DND-41 (cell line): ENCODE measurements at regions not wholly inside any gene's neighbourhood (a gene's known extent, or its start where the extent isn't known, plus 50 kb on each side); places are given as distances from the start of the nearest gene placed in this dataset.

Experiments
- ATAC-seq: fragments of 200-7000 bp; cut with Tn5 transposase; 3 replicates; pipeline ENCODE4 v1.9.1; 2021; ENCODE audit warnings: low read depth; ENCODE audit not compliant: insufficient read depth
- DNase-seq: peaks from one replicate; pipeline ENCODE4 v3.0.0-alpha.2; 2020
- H2AFZ ChIP-seq: 2 replicates; pipeline ENCODE4 v1.6.0; 2012; ENCODE audit warnings: low read depth, low read length
- H3K27ac ChIP-seq: 2 replicates; pipeline ENCODE4 v1.5.1; 2012; ENCODE audit warnings: low read length, inconsistent platforms
- H3K27me3 ChIP-seq: fragments of 200-600 bp; sonication (generic); 2 replicates; pipeline ENCODE4 v1.6.0; 2012; ENCODE audit warnings: low read length, mild to moderate bottlenecking, inconsistent platforms; ENCODE audit not compliant: insufficient read depth, poor library complexity
- H3K36me3 ChIP-seq: 2 replicates; pipeline ENCODE4 v1.5.1; 2012; ENCODE audit warnings: low read length, inconsistent platforms; ENCODE audit not compliant: insufficient read depth
- H3K4me1 ChIP-seq: 2 replicates; pipeline ENCODE4 v1.5.1; 2012; ENCODE audit warnings: mild to moderate bottlenecking, low read length; ENCODE audit not compliant: insufficient read depth
- H3K4me2 ChIP-seq: 2 replicates; pipeline ENCODE4 v1.6.0; 2012; ENCODE audit warnings: mild to moderate bottlenecking, moderate library complexity, low read length, inconsistent platforms; ENCODE audit not compliant: insufficient read depth
- H3K4me3 ChIP-seq, 2 experiments: fragments of 200-600 bp in 1 of 2; shearing (Covaris generic) in 1 of 2; 2 replicates each; pipeline ENCODE4 v1.5.1; 2012 to 2016; ENCODE audit warnings: inconsistent platforms in 2 of 2, low read length in 2 of 2, mild to moderate bottlenecking in 2 of 2, low read depth in 1 of 2, moderate library complexity in 1 of 2
- H3K79me2 ChIP-seq: 2 replicates; pipeline ENCODE4 v1.6.0; 2012; ENCODE audit warnings: low read length, inconsistent platforms; ENCODE audit not compliant: insufficient read depth
- H3K9ac ChIP-seq: 2 replicates; pipeline ENCODE4 v1.6.0; 2012; ENCODE audit warnings: low read depth, mild to moderate bottlenecking, inconsistent platforms, low read length, moderate library complexity
- H3K9me3 ChIP-seq: 2 replicates; pipeline ENCODE4 v1.5.1; 2012; ENCODE audit warnings: low read length, moderate library complexity, mild to moderate bottlenecking, inconsistent platforms; ENCODE audit not compliant: insufficient read depth, severe bottlenecking
- H4K20me1 ChIP-seq: 2 replicates; pipeline ENCODE4 v1.6.0; 2012; ENCODE audit warnings: low read length; ENCODE audit not compliant: insufficient read depth
- CTCF ChIP-seq: IDR thresholded peaks from 2 replicates; pipeline ENCODE4 v1.5.1; 2012; ENCODE audit warnings: borderline replicate concordance, low read length, moderate library complexity, mild to moderate bottlenecking; ENCODE audit not compliant: poor library complexity, severe bottlenecking; ENCODE audit errors: extremely low read depth
- EZH2 ChIP-seq: IDR thresholded peaks from 3 replicates; pipeline ENCODE4 v1.6.1; 2012; ENCODE audit warnings: borderline replicate concordance, low read depth, mild to moderate bottlenecking, moderate library complexity, low read length, inconsistent platforms; ENCODE audit not compliant: severe bottlenecking

DNA sequence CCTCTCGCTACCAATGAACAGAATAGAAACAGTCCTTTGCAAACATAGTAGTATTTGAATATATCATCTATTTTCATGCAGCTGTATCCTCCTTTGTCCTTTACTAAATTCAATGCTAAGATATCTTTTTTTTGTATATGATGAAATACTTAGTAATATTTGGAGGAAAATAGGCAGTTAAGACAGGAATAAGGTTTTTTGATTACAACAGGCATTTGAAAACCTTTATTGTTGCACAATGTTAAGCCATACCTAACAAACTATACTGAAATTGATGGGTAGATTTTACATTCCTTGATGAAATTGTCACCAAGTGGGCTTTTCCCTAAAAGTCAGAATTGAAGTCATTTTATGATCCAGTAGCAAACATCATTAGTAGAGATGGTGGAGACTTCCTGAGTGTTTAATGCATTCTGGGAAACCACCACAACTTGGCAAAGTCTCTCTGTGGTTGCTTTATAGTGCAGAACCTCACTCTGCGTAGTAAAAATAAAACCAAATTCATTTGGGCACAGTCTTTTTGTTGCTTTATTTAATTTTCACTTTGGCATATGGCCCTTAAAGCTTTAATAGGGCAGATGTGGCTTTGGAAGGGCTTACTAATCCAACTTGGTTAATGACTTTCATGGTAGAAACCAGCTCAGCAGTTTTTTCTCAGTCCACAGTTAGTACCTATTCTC is 216.0 kb downstream of the DIPK2A start:
- DNase-seq (peak; percentile 33), ATAC-seq (peak; percentile 93)
- no peak for TF ChIP-seq CTCF
- no peak for TF ChIP-seq EZH2
- H3K9ac ChIP-seq: no peak overlapping the region
- no peaks in the 10 kb centered on the region for H3K36me3 ChIP-seq
- no peaks in the 10 kb centered on the region for H3K9me3 ChIP-seq
- peak overlapping the region; percentile 33 for H3K27ac ChIP-seq
- H4K20me1 ChIP-seq: no peaks in the 10 kb centered on the region
- peak overlapping the region; percentile 3; the same call in 1 of the 2 replicates for H3K4me2 ChIP-seq
- no peaks in the 10 kb centered on the region for H3K27me3 ChIP-seq
- H3K79me2 ChIP-seq: no peaks in the 10 kb centered on the region
- H2AFZ ChIP-seq: peak overlapping the region; percentile 37; the same call in 1 of the 2 replicates
- peaks cover 18% of the 10 kb centered on the region for H3K4me1 ChIP-seq
- H3K4me3 ChIP-seq: no peak overlapping the region

DNA sequence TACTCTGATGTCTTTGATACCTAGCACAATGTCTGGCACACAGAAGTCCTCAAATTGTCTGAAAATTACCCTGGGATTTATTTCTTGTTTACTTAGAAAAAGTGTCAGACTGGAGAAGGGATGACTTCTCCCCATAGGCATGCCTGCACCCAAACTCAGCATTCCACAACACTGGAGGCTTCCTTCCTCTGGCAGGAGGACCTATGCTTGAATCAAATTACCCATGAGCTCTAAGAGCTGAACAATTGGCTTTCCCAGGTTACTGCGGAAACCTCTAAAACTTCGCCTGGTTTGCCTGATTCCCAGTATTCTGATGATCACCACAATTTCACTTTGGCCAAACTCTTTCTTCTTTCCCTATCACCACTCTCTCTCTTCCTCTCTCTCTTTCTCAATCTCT is 217.4 kb downstream of the DIPK2A start:
- H3K4me1 ChIP-seq: peaks cover 18% of the 10 kb centered on the region
- H3K4me2 ChIP-seq: no peak overlapping the region
- no peaks in the 10 kb centered on the region for H3K36me3 ChIP-seq
- no peaks in the 10 kb centered on the region for H3K79me2 ChIP-seq
- no peaks in the 10 kb centered on the region for H3K9me3 ChIP-seq
- H3K27me3 ChIP-seq: no peaks in the 10 kb centered on the region
- no peak for ATAC-seq
- H3K27ac ChIP-seq: no peak overlapping the region
- TF ChIP-seq CTCF: no peak
- no peak for DNase-seq
- H3K4me3 ChIP-seq: no peak overlapping the region
- no peak overlapping the region for H3K9ac ChIP-seq
- no peak overlapping the region for H2AFZ ChIP-seq
- H4K20me1 ChIP-seq: no peaks in the 10 kb centered on the region

DNA sequence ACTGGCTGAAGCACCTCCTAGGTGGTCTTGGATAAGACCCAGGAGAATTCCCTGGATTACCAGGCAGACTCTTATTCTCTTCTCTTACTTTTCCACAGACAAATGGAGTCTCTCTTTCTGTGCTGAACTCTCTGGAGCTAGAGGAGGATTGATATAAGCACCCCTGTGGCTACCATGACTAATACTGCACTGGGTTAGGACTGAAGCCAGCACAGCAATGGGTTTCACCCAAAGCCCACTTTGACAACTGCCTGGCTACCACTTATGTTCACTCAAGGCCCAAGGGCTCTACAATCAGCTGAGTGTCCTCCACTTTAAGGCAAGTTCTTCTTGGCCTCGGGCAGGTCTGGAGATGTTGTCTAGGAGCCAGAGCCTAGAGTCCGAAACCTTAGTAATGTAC is 225.5 kb downstream of the DIPK2A start:
- H3K36me3 ChIP-seq: no peaks in the 10 kb centered on the region
- ATAC-seq: no peak
- no peaks in the 10 kb centered on the region for H3K4me1 ChIP-seq
- no peaks in the 10 kb centered on the region for H3K27me3 ChIP-seq
- H2AFZ ChIP-seq: no peak overlapping the region
- H3K9ac ChIP-seq: no peak overlapping the region
- H3K79me2 ChIP-seq: no peaks in the 10 kb centered on the region
- TF ChIP-seq CTCF (no peak), EZH2 (no peak)
- no peak overlapping the region for H3K4me2 ChIP-seq
- H3K27ac ChIP-seq: no peak overlapping the region
- peaks cover 8% of the 10 kb centered on the region for H3K9me3 ChIP-seq
- no peaks in the 10 kb centered on the region for H4K20me1 ChIP-seq
- no peak for DNase-seq
- no peak overlapping the region for H3K4me3 ChIP-seq
